Keratinocyte (primary cell): ENCODE measurements at regions not wholly inside any gene's neighbourhood (a gene's known extent, or its start where the extent isn't known, plus 50 kb on each side); places are given as distances from the start of the nearest gene placed in this dataset.

Experiments used
- EZH2 ChIP-seq: IDR thresholded peaks from one replicate; pipeline ENCODE4 v1.6.1; 2012; ENCODE audit warnings: inconsistent platforms, mild to moderate bottlenecking, low read length, moderate library complexity
- TF ChIP-seq, protein P1 (sequence below), 3 experiments: IDR thresholded peaks in 1 of 3; conservative IDR thresholded peaks in 1 of 3; optimal IDR thresholded peaks in 1 of 3; 2 replicates in 2 of 3; 3 replicates in 1 of 3; pipeline versions ENCODE3 to v1.5.1; 2011; ENCODE audit warnings: low read length in 3 of 3, mild to moderate bottlenecking in 3 of 3, moderate library complexity in 2 of 3, control low read depth in 1 of 3, inconsistent platforms in 1 of 3; ENCODE audit not compliant: insufficient read depth in 2 of 3; ENCODE audit errors: extremely low read depth in 1 of 3

DNA sequence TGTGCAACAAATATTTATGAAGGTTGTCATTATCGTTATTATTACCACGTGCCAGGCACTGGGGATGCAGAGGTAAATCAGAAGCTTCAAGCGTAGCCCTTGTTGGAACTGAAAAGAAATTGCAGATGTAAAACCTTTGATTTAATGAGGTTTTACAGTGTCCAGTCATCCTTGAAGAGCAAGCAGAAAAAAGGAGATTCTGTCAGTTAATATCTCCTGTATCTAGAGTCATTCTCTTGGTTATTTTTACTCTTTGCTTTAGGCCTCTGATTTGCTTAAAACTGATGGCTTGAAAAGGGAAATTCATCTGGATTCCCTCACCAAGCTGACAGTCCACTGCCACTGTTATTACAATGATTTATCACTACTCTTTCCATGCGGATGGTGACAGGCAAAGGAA lies 179.3 kb downstream of the GALC start:
- TF ChIP-seq, protein P1, sequence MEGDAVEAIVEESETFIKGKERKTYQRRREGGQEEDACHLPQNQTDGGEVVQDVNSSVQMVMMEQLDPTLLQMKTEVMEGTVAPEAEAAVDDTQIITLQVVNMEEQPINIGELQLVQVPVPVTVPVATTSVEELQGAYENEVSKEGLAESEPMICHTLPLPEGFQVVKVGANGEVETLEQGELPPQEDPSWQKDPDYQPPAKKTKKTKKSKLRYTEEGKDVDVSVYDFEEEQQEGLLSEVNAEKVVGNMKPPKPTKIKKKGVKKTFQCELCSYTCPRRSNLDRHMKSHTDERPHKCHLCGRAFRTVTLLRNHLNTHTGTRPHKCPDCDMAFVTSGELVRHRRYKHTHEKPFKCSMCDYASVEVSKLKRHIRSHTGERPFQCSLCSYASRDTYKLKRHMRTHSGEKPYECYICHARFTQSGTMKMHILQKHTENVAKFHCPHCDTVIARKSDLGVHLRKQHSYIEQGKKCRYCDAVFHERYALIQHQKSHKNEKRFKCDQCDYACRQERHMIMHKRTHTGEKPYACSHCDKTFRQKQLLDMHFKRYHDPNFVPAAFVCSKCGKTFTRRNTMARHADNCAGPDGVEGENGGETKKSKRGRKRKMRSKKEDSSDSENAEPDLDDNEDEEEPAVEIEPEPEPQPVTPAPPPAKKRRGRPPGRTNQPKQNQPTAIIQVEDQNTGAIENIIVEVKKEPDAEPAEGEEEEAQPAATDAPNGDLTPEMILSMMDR (optimal IDR thresholded peaks at IDR 0.05 in 1 of 3, IDR thresholded peaks at IDR 0.05 in 1 of 3, conservative IDR thresholded peaks at IDR 0.05 in 1 of 3; ENCODE audit: extremely low read depth in 1 of 3, insufficient read depth in 2 of 3, low read length in 3 of 3), result no peak
- no peak for TF ChIP-seq EZH2
